Nephron progenitor cell (in vitro differentiated cells): ENCODE measurements at regions not wholly inside any gene's neighbourhood (a gene's known extent, or its start where the extent isn't known, plus 50 kb on each side); places are given as distances from the start of the nearest gene placed in this dataset.

ENCODE experiments used
- DNase-seq: peaks from one replicate; pipeline ENCODE4 v3.0.0; 2021
- H3K27ac Mint-ChIP-seq: 2 replicates; pipeline ENCODE4 v1.8.0; 2021; ENCODE audit warnings: mild to moderate bottlenecking, moderate library complexity, mixed read lengths
- H3K27me3 Mint-ChIP-seq: 2 replicates; pipeline ENCODE4 v1.8.0; 2021; ENCODE audit warnings: mild to moderate bottlenecking, low read depth, mixed read lengths; ENCODE audit not compliant: poor library complexity
- H3K36me3 Mint-ChIP-seq: 2 replicates; pipeline ENCODE4 v1.8.0; 2021; ENCODE audit warnings: low read depth, mixed read lengths
- H3K4me1 Mint-ChIP-seq: 2 replicates; pipeline ENCODE4 v1.8.0; 2021; ENCODE audit warnings: mixed read lengths
- H3K4me3 Mint-ChIP-seq: 2 replicates; pipeline ENCODE4 v1.8.0; 2021; ENCODE audit warnings: mild to moderate bottlenecking, moderate library complexity, mixed read lengths
- H3K9me3 Mint-ChIP-seq: 2 replicates; pipeline ENCODE4 v1.8.0; 2021; ENCODE audit warnings: mild to moderate bottlenecking, moderate library complexity, mixed read lengths
- TF ChIP-seq, protein P1 (sequence below): fragments of 200-600 bp; sonication (generic); IDR thresholded peaks from 2 replicates; pipeline ENCODE4 v1.5.0; 2021; ENCODE audit warnings: antibody characterized with exemption

GRCh38 chr15:63440265-63440648 lies 58.6 kb upstream of the CA12 start:
- no peak overlapping the region for H3K4me3 Mint-ChIP-seq
- no peak overlapping the region for H3K27ac Mint-ChIP-seq
- H3K27me3 Mint-ChIP-seq, result peaks cover 8% of the 10 kb centered on the region
- DNase-seq, result no peak
- H3K36me3 Mint-ChIP-seq, result no peaks in the 10 kb centered on the region
- peaks cover 38% of the 10 kb centered on the region for H3K4me1 Mint-ChIP-seq
- no peaks in the 10 kb centered on the region for H3K9me3 Mint-ChIP-seq
- TF ChIP-seq, protein P1, sequence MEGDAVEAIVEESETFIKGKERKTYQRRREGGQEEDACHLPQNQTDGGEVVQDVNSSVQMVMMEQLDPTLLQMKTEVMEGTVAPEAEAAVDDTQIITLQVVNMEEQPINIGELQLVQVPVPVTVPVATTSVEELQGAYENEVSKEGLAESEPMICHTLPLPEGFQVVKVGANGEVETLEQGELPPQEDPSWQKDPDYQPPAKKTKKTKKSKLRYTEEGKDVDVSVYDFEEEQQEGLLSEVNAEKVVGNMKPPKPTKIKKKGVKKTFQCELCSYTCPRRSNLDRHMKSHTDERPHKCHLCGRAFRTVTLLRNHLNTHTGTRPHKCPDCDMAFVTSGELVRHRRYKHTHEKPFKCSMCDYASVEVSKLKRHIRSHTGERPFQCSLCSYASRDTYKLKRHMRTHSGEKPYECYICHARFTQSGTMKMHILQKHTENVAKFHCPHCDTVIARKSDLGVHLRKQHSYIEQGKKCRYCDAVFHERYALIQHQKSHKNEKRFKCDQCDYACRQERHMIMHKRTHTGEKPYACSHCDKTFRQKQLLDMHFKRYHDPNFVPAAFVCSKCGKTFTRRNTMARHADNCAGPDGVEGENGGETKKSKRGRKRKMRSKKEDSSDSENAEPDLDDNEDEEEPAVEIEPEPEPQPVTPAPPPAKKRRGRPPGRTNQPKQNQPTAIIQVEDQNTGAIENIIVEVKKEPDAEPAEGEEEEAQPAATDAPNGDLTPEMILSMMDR, result no peak

DNA sequence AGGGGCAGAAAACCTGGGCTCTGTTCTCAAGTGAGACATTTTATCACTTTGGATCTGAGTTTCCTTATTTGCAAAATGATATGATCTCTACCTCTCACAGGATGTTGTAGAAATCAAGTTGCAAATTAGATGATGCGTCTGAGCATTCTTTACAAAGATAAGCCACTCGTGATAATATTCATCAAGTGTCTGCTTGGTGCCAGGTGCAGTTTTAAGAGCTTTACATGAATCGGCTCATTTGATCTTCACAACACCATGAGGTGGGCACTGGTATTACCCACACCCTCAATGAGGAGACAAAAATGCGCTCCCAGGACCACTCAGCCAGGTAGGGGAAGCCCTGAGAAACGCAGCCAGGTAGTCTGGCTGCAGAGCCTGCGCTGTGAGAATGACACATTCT lies 59.1 kb upstream of the CA12 start:
- no peak overlapping the region for H3K4me3 Mint-ChIP-seq
- H3K27me3 Mint-ChIP-seq, result peaks cover 8% of the 10 kb centered on the region
- no peaks in the 10 kb centered on the region for H3K9me3 Mint-ChIP-seq
- H3K36me3 Mint-ChIP-seq, result no peaks in the 10 kb centered on the region
- H3K4me1 Mint-ChIP-seq, result peaks cover 33% of the 10 kb centered on the region
- no peak overlapping the region for H3K27ac Mint-ChIP-seq
- no peak for DNase-seq
- TF ChIP-seq, protein P1, result no peak

DNA sequence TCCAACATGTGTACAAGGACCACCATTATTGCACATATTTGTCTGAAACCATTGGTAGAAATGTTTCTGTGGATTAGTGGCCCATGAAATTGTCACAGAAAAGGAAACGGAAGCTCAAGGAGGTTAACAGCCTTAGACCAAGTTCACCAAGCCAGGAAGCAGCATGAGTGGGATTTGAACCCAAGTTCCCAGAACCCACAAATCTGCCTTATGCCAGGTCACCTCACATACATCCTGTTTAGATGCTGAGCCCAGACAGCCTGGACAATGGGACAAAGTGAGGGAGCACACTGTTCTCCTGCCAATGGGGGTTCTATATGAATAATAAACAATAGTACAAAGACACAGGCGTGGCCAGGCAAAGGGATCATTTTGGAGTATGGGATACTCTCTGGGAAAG lies 59.6 kb upstream of the CA12 start:
- H3K36me3 Mint-ChIP-seq, result no peaks in the 10 kb centered on the region
- H3K27ac Mint-ChIP-seq, result no peak overlapping the region
- DNase-seq, result no peak
- peaks cover 28% of the 10 kb centered on the region for H3K4me1 Mint-ChIP-seq
- TF ChIP-seq, protein P1, result no peak
- no peaks in the 10 kb centered on the region for H3K9me3 Mint-ChIP-seq
- H3K4me3 Mint-ChIP-seq, result no peak overlapping the region
- peaks cover 8% of the 10 kb centered on the region for H3K27me3 Mint-ChIP-seq

DNA sequence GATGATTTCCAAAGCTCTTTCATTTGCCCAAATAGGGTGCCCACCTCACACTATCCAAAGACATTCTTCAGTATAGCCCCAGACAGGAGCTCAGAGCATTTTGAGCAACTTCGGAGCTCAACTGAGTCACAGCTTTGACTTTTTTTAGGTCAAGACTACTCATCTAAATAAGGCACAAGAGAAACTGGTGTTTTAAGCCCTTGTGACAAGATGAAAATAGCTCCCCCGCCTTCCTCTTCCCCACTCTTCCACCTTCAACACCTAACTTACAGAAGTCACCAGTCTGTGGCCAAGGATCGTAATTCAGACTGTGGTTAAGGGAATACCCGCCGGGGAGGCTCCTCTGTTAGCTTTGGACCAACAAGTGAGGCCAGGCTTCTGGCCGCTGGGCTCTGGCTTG lies 60.4 kb upstream of the CA12 start:
- H3K4me1 Mint-ChIP-seq, result peaks cover 23% of the 10 kb centered on the region
- no peak overlapping the region for H3K27ac Mint-ChIP-seq
- peaks cover 8% of the 10 kb centered on the region for H3K27me3 Mint-ChIP-seq
- TF ChIP-seq, protein P1, result no peak
- DNase-seq, result no peak
- no peak overlapping the region for H3K4me3 Mint-ChIP-seq
- no peaks in the 10 kb centered on the region for H3K36me3 Mint-ChIP-seq
- no peaks in the 10 kb centered on the region for H3K9me3 Mint-ChIP-seq

- Mint-ChIP-seq H3K4me3 (no peak overlapping the region), H3K36me3 (no peaks in the 10 kb centered on the region), H3K4me1 (peaks cover 25% of the 10 kb centered on the region), H3K27ac (no peak overlapping the region), H3K27me3 (peaks cover 3% of the 10 kb centered on the region), H3K9me3 (no peaks in the 10 kb centered on the region)
- TF ChIP-seq, protein P1, result no peak
- DNase-seq, result no peak
These were observed 59.8 kb upstream of the USP3 start for GRCh38 chr15:63444611-63445010.

GRCh38 chr15:63446255-63446654 lies 58.1 kb upstream of the USP3 start:
- Mint-ChIP-seq H3K27ac (no peak overlapping the region), H3K4me3 (no peak overlapping the region), H3K4me1 (peaks cover 32% of the 10 kb centered on the region), H3K9me3 (no peaks in the 10 kb centered on the region), H3K27me3 (peaks cover 3% of the 10 kb centered on the region), H3K36me3 (no peaks in the 10 kb centered on the region)
- TF ChIP-seq, protein P1, result no peak
- DNase-seq, result no peak
